NT2/D1 (cell line): ENCODE measurements at regions not wholly inside any gene's neighbourhood (a gene's known extent, or its start where the extent isn't known, plus 50 kb on each side); places are given as distances from the start of the nearest gene placed in this dataset.

Source experiments
- DNase-seq: peaks from one replicate; pipeline ENCODE4 v3.0.0-alpha.2; 2011; ENCODE audit warnings: low read depth, low spot score
- H3K27me3 ChIP-seq: 2 replicates; pipeline ENCODE4 v1.6.0; 2011; ENCODE audit warnings: mild to moderate bottlenecking; ENCODE audit not compliant: insufficient read length, insufficient read depth
- H3K36me3 ChIP-seq: 2 replicates; pipeline ENCODE4 v1.6.1; 2011; ENCODE audit warnings: mild to moderate bottlenecking, low read length, mixed read lengths; ENCODE audit not compliant: insufficient read depth, insufficient read length
- H3K4me1 ChIP-seq: 2 replicates; pipeline ENCODE4 v1.5.1; 2011; ENCODE audit not compliant: insufficient read depth, insufficient read length
- H3K4me3 ChIP-seq: 2 replicates; pipeline ENCODE4 v1.5.1; 2011; ENCODE audit warnings: low read depth; ENCODE audit not compliant: insufficient read length
- H3K9ac ChIP-seq: 2 replicates; pipeline ENCODE4 v1.6.0; 2011; ENCODE audit warnings: low read depth; ENCODE audit not compliant: insufficient read length
- H3K9me3 ChIP-seq: 2 replicates; pipeline ENCODE4 v1.5.1; 2011; ENCODE audit warnings: mild to moderate bottlenecking, low read length; ENCODE audit not compliant: insufficient read depth
- SUZ12 ChIP-seq: IDR thresholded peaks from 2 replicates; pipeline ENCODE4 v1.6.1; 2011; ENCODE audit not compliant: insufficient read length, insufficient read depth; ENCODE audit errors: extremely low read depth
- YY1 ChIP-seq: IDR thresholded peaks from 2 replicates; pipeline ENCODE4 v1.6.1; 2011; ENCODE audit not compliant: insufficient read length, insufficient read depth
- ZNF274 ChIP-seq: IDR thresholded peaks from 2 replicates; pipeline ENCODE4 v1.6.1; 2011; ENCODE audit warnings: mild to moderate bottlenecking, low read depth, low read length

DNA sequence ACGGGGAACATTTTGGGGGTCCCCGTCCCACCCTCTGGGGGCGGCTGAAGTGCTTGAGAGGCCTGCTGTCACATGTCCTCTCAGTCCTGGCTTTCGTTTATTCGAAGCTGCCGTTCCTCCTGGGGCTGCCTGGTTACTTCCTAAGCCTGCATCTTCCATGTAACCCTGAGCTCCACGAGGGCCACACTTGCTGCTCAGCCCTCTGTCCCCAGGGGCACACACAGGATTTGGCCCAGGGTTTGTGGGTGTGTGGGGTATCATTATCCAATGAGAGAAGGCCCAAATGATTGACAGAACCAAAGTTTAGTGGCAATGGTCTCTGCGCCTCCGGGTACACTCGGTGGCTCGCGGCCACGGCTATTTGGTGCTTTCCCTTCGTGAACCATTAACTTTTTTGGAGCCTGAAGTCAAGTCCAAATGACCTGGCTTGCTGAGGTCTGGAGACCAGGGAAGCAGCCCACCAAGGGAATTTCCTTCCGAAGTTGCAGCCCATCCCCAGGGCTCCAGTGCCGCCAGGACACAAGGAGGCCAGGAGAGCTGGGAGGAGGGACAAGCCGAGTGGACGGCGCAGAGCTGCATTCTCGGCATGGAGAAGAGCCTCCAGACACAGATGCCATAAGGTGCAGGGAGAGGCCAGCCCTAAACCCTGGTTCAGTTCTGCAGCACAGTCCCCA is 131.4 kb upstream of the FOXF1 start:
- H3K27me3 ChIP-seq, result peaks cover 3% of the 10 kb centered on the region
- TF ChIP-seq YY1 (no peak), ZNF274 (no peak)

DNA sequence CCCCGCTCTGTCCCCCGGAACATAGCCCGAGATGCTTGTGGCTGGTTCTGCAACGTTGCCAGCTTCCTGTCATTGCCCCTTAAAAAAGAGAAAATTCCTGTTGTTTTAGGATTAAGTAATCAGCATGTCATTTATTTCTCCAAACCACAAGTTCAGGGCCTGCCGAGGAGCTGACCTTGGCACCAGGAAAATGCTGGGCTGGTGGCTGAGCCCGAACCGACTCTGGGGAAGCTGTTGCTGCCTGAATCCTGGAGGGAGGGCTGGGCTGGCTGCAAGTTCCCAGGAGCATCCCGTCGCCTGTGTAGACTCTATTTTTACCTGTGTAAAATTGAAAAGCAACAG is 130.9 kb upstream of the FOXF1 start:
- DNase-seq, result no peak
- Histone ChIP-seq H3K9ac (peak overlapping the region; percentile 43), H3K27me3 (peaks cover 3% of the 10 kb centered on the region), H3K4me1 (peaks cover 16% of the 10 kb centered on the region), H3K9me3 (peaks cover 8% of the 10 kb centered on the region; the same call in 1 of the 2 replicates), H3K36me3 (no peaks in the 10 kb centered on the region), H3K4me3 (no peak overlapping the region)
- TF ChIP-seq SUZ12 (no peak), YY1 (no peak), ZNF274 (no peak)

More for the DNA sequence above, 131.4 kb upstream of the FOXF1 start:
- Histone ChIP-seq H3K9ac (peak overlapping the region; percentile 43), H3K36me3 (no peaks in the 10 kb centered on the region), H3K4me3 (no peak overlapping the region), H3K4me1 (peaks cover 16% of the 10 kb centered on the region), H3K9me3 (peaks cover 13% of the 10 kb centered on the region; the same call in 1 of the 2 replicates)
- no peak for DNase-seq

DNA sequence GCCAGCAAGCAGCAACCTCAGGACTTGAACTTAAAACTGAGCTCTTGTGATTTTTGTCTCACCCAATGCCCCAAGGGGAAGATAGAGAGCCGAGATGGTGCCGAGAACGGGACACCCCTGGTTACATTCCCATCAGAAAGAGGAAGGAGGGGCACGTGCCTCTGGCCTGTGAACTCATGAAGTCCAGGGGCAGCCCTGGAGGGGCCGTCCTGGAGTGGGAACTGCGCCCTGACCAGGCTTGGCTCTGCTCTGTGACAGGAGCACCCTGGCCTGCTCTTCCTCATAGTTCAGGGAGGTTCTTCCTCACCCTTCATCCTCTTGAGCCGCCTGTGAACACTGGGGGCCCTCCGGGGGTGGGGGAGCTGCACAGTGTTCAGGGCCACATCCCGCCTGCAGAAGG is 130.3 kb upstream of the FOXF1 start:
- Histone ChIP-seq H3K9ac (no peak overlapping the region), H3K9me3 (peaks cover 3% of the 10 kb centered on the region; the same call in 1 of the 2 replicates), H3K4me1 (peaks cover 16% of the 10 kb centered on the region), H3K27me3 (peaks cover 3% of the 10 kb centered on the region), H3K36me3 (no peaks in the 10 kb centered on the region), H3K4me3 (no peak overlapping the region)
- TF ChIP-seq SUZ12 (no peak), YY1 (no peak), ZNF274 (no peak)
- no peak for DNase-seq

DNA sequence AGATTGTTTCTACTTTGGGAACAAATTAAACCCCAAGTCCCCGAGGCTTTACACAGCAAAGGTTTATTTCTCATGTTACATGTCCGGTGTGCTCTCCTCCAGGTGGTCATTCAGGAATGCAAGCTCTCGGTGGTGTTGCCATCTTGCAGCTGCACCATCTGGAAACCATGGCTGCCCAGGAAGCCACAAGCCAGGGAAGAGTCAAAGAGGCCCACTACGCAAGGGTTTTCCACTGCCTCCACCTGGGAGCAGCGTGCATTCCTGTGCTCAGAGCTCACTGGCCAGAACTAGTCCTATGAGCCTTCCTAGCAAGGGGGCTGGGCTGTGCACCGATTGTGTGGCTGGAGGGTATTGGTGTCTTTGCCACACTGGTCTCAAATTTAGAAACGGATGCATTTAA is 128.8 kb upstream of the FOXF1 start:
- Histone ChIP-seq H3K27me3 (peaks cover 3% of the 10 kb centered on the region), H3K4me1 (peaks cover 16% of the 10 kb centered on the region), H3K9ac (no peak overlapping the region), H3K9me3 (no peaks in the 10 kb centered on the region), H3K4me3 (no peak overlapping the region), H3K36me3 (no peaks in the 10 kb centered on the region)
- no peak for DNase-seq
- TF ChIP-seq ZNF274 (no peak), SUZ12 (no peak), YY1 (no peak)

DNA sequence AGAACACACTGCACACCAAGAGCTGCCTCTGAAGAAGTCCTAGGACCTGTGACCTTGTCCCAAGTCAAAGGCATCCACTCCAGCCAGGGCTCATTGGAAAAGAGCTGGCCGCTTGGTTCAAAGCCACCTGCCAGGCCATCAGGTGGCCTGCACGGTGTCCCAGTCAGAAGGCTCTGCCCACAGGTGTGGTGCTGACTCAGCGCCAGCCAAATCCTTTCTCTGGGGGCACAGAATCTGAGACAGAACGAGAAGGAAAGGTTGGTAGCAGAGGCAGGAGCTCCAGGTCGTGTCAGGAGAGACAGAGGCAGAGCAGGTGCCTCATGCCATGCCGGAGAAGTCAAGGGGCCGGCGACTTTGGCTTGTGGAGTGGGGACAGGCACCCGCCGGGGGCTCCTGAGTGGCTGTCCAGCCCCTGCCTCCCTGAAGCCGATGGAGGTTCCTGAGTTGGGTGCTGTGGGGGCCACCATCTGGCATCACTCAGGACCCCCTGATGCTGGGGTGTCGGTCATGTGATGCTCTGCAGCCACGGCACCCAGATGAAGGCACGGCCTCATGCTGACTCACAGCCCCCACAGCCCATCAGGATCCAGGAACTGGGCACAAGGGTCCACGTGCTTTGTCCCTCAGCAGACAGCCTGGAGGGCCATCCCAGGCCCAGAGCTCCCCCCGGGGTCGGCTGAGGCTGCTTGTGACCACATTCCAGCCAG is 128.1 kb upstream of the FOXF1 start:
- no peaks in the 10 kb centered on the region for H3K9me3 ChIP-seq
- TF ChIP-seq YY1, result no peak
- TF ChIP-seq SUZ12, result no peak
- no peak for TF ChIP-seq ZNF274
- no peak for DNase-seq
- peaks cover 3% of the 10 kb centered on the region for H3K27me3 ChIP-seq
- H3K4me3 ChIP-seq, result no peak overlapping the region
- no peaks in the 10 kb centered on the region for H3K36me3 ChIP-seq
- peaks cover 16% of the 10 kb centered on the region for H3K4me1 ChIP-seq
- H3K9ac ChIP-seq, result no peak overlapping the region

DNA sequence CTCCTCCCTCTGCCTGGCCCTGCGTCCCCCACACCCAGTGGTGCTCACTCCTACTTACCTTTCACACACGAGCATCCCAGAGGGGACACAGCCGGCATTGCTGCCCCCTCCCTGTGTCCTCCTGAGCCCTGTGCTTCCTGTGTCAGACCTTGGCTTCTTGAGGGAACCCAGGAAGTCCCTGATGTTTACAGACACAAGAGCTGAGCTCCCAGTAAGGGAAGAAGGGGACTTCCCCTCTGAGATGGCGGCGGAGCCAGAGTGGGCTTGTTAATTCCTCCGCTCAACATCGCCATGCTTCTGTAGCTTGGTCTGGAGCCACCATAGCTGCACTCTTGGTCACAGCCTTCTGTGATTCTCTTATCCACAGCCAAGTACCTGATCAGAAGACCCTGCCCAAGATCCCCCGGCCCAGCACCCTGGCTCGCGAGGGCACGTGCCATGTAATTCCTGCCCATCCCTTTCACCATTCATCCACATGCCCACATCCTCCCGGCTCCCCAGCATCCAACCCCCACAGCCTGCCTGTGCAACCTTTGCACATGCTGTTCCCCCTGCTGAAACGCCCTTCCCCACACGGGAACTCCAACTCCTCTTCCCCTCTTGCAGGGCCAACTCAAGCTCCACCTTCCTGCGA is 127.4 kb upstream of the FOXF1 start:
- no peak overlapping the region for H3K9ac ChIP-seq
- H3K27me3 ChIP-seq, result peaks cover 6% of the 10 kb centered on the region
- H3K4me1 ChIP-seq, result peaks cover 16% of the 10 kb centered on the region
- no peaks in the 10 kb centered on the region for H3K9me3 ChIP-seq
- H3K36me3 ChIP-seq, result no peaks in the 10 kb centered on the region
- no peak overlapping the region for H3K4me3 ChIP-seq
- TF ChIP-seq YY1 (no peak), SUZ12 (no peak), ZNF274 (no peak)
- no peak for DNase-seq

DNA sequence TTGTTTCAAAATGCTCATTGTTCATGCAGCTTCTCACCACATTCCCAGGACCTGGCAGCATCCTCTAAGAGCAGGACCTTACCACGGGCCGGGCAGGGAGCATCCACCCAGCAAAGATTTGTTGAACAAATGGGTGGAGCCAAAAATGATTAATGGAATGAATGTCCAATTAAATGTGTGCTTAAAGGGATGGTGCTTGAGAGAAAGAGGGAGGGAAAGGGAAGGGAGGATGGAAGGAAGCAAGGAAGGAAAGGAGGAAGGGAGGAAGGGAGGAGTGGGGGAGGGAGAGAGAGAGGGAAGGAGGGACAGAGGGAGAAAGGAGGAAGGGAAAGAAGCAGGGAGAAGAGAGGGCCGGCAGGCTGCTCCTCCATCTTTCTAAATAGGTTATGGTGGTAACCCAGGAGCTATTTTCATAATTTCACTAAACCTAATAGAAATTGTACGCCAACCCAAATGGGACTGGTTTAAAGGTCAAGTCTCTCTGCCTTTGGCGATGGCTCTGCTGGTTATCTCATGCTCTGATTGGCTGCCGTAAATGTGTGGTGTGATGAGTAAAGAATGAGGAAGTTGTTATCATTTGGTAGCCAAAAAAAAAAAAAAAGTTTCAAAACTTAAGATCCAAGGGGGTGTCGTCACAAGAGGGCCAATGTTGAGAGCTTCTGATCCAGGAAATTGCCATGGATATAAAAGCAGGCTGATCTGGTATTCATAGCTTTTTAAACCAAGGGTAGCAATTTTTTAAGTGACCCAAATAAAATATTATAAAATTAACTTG is 126.7 kb upstream of the FOXF1 start:
- no peaks in the 10 kb centered on the region for H3K9me3 ChIP-seq

More for the DNA sequence above, 126.7 kb upstream of the FOXF1 start:
- no peak for TF ChIP-seq ZNF274
- no peak for TF ChIP-seq SUZ12
- TF ChIP-seq YY1, result no peak
- Histone ChIP-seq H3K9ac (no peak overlapping the region), H3K4me3 (no peak overlapping the region), H3K4me1 (peaks cover 14% of the 10 kb centered on the region), H3K27me3 (peaks cover 6% of the 10 kb centered on the region), H3K36me3 (no peaks in the 10 kb centered on the region)
- no peak for DNase-seq
